NT2/D1 (cell line): ENCODE measurements at regions not wholly inside any gene's neighbourhood (a gene's known extent, or its start where the extent isn't known, plus 50 kb on each side); places are given as distances from the start of the nearest gene placed in this dataset.

ENCODE experiments used
- SUZ12 ChIP-seq: IDR thresholded peaks from 2 replicates; pipeline ENCODE4 v1.6.1; 2011; ENCODE audit not compliant: insufficient read length, insufficient read depth; ENCODE audit errors: extremely low read depth
- YY1 ChIP-seq: IDR thresholded peaks from 2 replicates; pipeline ENCODE4 v1.6.1; 2011; ENCODE audit not compliant: insufficient read length, insufficient read depth

DNA sequence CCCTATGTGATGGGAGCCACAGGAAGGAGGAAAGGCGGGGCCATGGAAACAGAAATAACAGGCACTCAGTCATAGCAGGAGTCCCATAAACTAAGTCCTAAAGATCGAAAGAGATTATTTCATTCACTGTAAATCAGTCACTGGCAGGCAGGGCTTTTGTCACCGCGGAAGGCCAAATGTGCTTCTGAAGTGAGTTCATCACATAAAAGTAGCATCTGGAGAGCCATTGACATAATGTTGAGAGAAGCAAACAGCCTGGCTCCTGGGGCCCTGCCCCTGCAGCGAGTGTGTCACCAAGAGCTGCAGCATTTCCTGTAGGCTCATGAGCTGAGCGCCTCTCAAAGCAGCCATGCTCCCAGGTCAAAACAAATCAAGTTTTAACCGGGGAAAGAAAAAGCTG, 476.2 kb downstream of the HAPSTR1 start:
- TF ChIP-seq SUZ12 (no peak), YY1 (no peak)
